ENCODE measurements at regions not wholly inside any gene's neighbourhood (a gene's known extent, or its start where the extent isn't known, plus 50 kb on each side); places are given as distances from the start of the nearest gene placed in this dataset.
"Not testable (repeated sequence)": the region's sequence is repeated elsewhere in the genome, so short reads cannot be mapped to it uniquely, and the experiment has no call there.

GRCh38 chr16:47815655-47816054 lies 340.1 kb downstream of the ABCC12 start:
- H3K9me2 ChIP-seq (ENCODE audit: insufficient read depth, low read length): peaks cover 4% of the 10 kb centered on the region; the same call in 1 of the 2 replicates
- H3K27ac ChIP-seq (ENCODE audit: low read depth, low read length, poor library complexity, severe bottlenecking): no peak overlapping the region
- TF ChIP-seq EZH2phosphoT487 (IDR thresholded peaks at IDR 0.05; ENCODE audit: borderline replicate concordance, low read depth, low read length) (no peak), CTCF (conservative IDR thresholded peaks at IDR 0.05; ENCODE audit: low read length) (no peak)
- no peaks in the 10 kb centered on the region for H3K9me3 ChIP-seq (ENCODE audit: low read length)
- no peaks in the 10 kb centered on the region for H3K79me2 ChIP-seq (ENCODE audit: insufficient read depth, low read depth, low read length)
- H3K4me1 ChIP-seq (ENCODE audit: insufficient read depth, low read length, poor library complexity, severe bottlenecking): no peaks in the 10 kb centered on the region
- intact Hi-C loops (cut with micrococcal nuclease; ENCODE audit: unreplicated experiment): no loop called here
- H4K20me1 ChIP-seq (ENCODE audit: insufficient read depth, low read length): no peaks in the 10 kb centered on the region
- H3K36me3 ChIP-seq (ENCODE audit: insufficient read depth, low read length): no peaks in the 10 kb centered on the region
- no peak overlapping the region for H3K4me3 ChIP-seq (ENCODE audit: low read depth, low read length, poor library complexity, severe bottlenecking)
- H3K4me2 ChIP-seq (ENCODE audit: low read length): no peak overlapping the region
- no peak overlapping the region for H2AFZ ChIP-seq (ENCODE audit: low read length)
- ChIA-PET CTCF (ENCODE audit: unreplicated experiment) (no interaction called here), POLR2A (interaction anchor here (0.5 kb wide), 1 partner anchor 235 kb away, joined by 3 read pairs; no protein-coding TSS in a partner anchor)
- BruUV-seq (replicated peaks): no TSS peak
- DNase-seq (ENCODE audit: low spot score): no peak

DNA sequence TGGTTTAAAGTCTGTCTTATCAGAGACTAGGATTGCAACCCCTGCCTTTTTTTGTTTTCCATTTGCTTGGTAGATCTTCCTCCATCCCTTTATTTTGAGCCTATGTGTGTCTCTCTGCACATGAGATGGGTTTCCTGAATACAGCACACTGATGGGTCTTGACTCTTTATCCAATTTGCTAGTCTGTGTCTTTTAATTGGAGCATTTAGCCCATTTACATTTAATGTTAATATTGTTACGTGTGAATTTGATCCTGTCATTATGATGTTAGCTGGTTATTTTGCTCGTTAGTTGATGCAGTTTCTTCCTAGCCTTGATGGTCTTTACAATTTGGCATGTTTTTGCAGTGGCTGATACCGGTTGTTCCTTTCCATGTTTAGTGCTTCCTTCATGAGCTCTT lies 344.0 kb downstream of the ABCC12 start:
- DNase-seq (ENCODE audit: low spot score); H3K4me1 ChIP-seq (ENCODE audit: insufficient read depth, low read length, poor library complexity, severe bottlenecking); H3K4me2 ChIP-seq (ENCODE audit: low read length); H4K20me1 ChIP-seq (ENCODE audit: insufficient read depth, low read length); H3K36me3 ChIP-seq (ENCODE audit: insufficient read depth, low read length); CTCF ChIA-PET (ENCODE audit: unreplicated experiment); H3K9me2 ChIP-seq (ENCODE audit: insufficient read depth, low read length); intact Hi-C loops (cut with micrococcal nuclease; ENCODE audit: unreplicated experiment); POLR2A ChIA-PET; H2AFZ ChIP-seq (ENCODE audit: low read length); BruUV-seq (replicated peaks); H3K4me3 ChIP-seq (ENCODE audit: low read depth, low read length, poor library complexity, severe bottlenecking); H3K79me2 ChIP-seq (ENCODE audit: insufficient read depth, low read depth, low read length); H3K27ac ChIP-seq (ENCODE audit: low read depth, low read length, poor library complexity, severe bottlenecking); H3K9me3 ChIP-seq (ENCODE audit: low read length): not testable (repeated sequence)

DNA sequence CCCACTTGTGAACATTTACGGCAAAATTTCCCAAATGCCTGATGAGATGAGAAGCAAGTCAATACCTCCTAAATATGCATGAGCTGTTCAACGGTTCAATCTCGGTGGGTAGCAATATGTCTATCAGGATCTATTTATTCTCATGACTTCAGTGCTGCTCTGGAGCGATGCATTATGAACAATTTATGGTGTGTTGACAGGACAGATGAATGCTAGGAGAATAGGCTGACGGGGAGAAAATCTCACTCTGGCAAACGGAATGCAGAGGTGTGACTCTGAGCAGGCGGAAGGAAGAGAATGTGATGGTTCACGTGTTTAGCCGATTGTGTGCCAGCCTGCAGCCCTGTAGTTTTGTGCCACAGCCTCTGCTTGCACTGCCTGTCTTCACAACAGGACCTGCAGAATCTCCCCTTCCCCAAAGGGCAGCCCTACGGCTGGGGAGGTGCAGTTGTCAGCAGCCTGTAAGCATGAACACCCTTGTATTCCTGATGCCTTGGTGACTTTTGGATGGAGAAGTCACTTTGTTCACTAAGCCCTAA lies 345.2 kb downstream of the PHKB start:
- POLR2A ChIA-PET: no interaction called here
- no peak overlapping the region for H3K4me2 ChIP-seq (ENCODE audit: low read length)
- H3K79me2 ChIP-seq (ENCODE audit: insufficient read depth, low read depth, low read length): no peaks in the 10 kb centered on the region
- CTCF ChIA-PET (ENCODE audit: unreplicated experiment): no interaction called here
- H3K4me3 ChIP-seq (ENCODE audit: low read depth, low read length, poor library complexity, severe bottlenecking): no peak overlapping the region
- DNase-seq (ENCODE audit: low spot score): no peak
- H4K20me1 ChIP-seq (ENCODE audit: insufficient read depth, low read length): no peaks in the 10 kb centered on the region
- no TSS peak for BruUV-seq (replicated peaks)
- H3K9me2 ChIP-seq (ENCODE audit: insufficient read depth, low read length): no peaks in the 10 kb centered on the region
- H3K36me3 ChIP-seq (ENCODE audit: insufficient read depth, low read length): no peaks in the 10 kb centered on the region
- intact Hi-C loops (cut with micrococcal nuclease; ENCODE audit: unreplicated experiment): no loop called here
- H3K9me3 ChIP-seq (ENCODE audit: low read length): no peaks in the 10 kb centered on the region
- no peak overlapping the region for H3K27ac ChIP-seq (ENCODE audit: low read depth, low read length, poor library complexity, severe bottlenecking)
- no peaks in the 10 kb centered on the region for H3K4me1 ChIP-seq (ENCODE audit: insufficient read depth, low read length, poor library complexity, severe bottlenecking)
- no peak overlapping the region for H2AFZ ChIP-seq (ENCODE audit: low read length)
- TF ChIP-seq EZH2phosphoT487 (IDR thresholded peaks at IDR 0.05; ENCODE audit: borderline replicate concordance, low read depth, low read length) (no peak), CTCF (conservative IDR thresholded peaks at IDR 0.05; ENCODE audit: low read length) (no peak)

All from OCI-LY7 (cell line).